Ishikawa (cell line): ENCODE measurements at regions not wholly inside any gene's neighbourhood (a gene's known extent, or its start where the extent isn't known, plus 50 kb on each side); places are given as distances from the start of the nearest gene placed in this dataset.

ENCODE experiments used
- CEBPB ChIP-seq: IDR thresholded peaks from 2 replicates; pipeline ENCODE4 v1.6.1; 2012
- EGR1 ChIP-seq: IDR thresholded peaks from 2 replicates; pipeline ENCODE4 v1.6.1; 2012
- EP300 ChIP-seq: IDR thresholded peaks from 2 replicates; pipeline ENCODE4 v1.6.1; 2012; ENCODE audit warnings: borderline replicate concordance
- FOXM1 ChIP-seq: IDR thresholded peaks from 2 replicates; pipeline ENCODE4 v1.6.1; 2012; ENCODE audit warnings: low read depth, borderline replicate concordance
- MAX ChIP-seq: IDR thresholded peaks from 2 replicates; pipeline ENCODE4 v1.6.1; 2012
- NFIC ChIP-seq: IDR thresholded peaks from 2 replicates; pipeline ENCODE4 v1.6.1; 2012
- RAD21 ChIP-seq: IDR thresholded peaks from 2 replicates; pipeline ENCODE4 v1.6.1; 2012; ENCODE audit warnings: low read depth
- REST ChIP-seq: IDR thresholded peaks from 2 replicates; pipeline ENCODE4 v1.6.1; 2012; ENCODE audit warnings: low read depth, mild to moderate bottlenecking
- TEAD4 ChIP-seq: IDR thresholded peaks from 2 replicates; pipeline ENCODE4 v1.6.1; 2012
- USF1 ChIP-seq: IDR thresholded peaks from 2 replicates; pipeline ENCODE4 v1.6.1; 2012
- YY1 ChIP-seq: IDR thresholded peaks from 2 replicates; pipeline ENCODE4 v1.6.1; 2012; ENCODE audit warnings: low read depth

GRCh38 chr10:111240348-111240747 lies 163.5 kb downstream of the ADRA2A start:
- TF ChIP-seq REST = no peak
- no peak for TF ChIP-seq EGR1
- no peak for TF ChIP-seq MAX
- TF ChIP-seq NFIC = no peak
- TF ChIP-seq RAD21 = no peak
- TF ChIP-seq YY1 = no peak
- no peak for TF ChIP-seq CEBPB
- no peak for TF ChIP-seq FOXM1
- no peak for TF ChIP-seq USF1
- TF ChIP-seq TEAD4 = no peak
- TF ChIP-seq EP300 = no peak
